Hepatocyte (in vitro differentiated cells): ENCODE measurements at regions not wholly inside any gene's neighbourhood (a gene's known extent, or its start where the extent isn't known, plus 50 kb on each side); places are given as distances from the start of the nearest gene placed in this dataset.

Source experiments
- DNase-seq: peaks from one replicate; pipeline ENCODE4 v3.0.0-alpha.2; 2016; ENCODE audit warnings: low spot score
- H2AFZ ChIP-seq: fragments of 200-600 bp; sonication (generic); 2 replicates; pipeline ENCODE4 v1.6.0; 2016; ENCODE audit warnings: antibody characterized with exemption, mild to moderate bottlenecking
- H3K27ac ChIP-seq: fragments of 200-600 bp; sonication (generic); 2 replicates; pipeline ENCODE4 v1.5.1; 2016; ENCODE audit warnings: mild to moderate bottlenecking
- H3K27me3 ChIP-seq: fragments of 200-600 bp; sonication (generic); 2 replicates; pipeline ENCODE4 v1.6.1; 2016
- H3K36me3 ChIP-seq: fragments of 200-600 bp; sonication (generic); replicated peaks from 2 replicates; pipeline ENCODE4 v1.5.1; 2016; ENCODE audit warnings: low read depth; ENCODE audit not compliant: insufficient read depth
- H3K4me1 ChIP-seq: fragments of 200-600 bp; sonication (generic); 2 replicates; pipeline ENCODE4 v1.5.1; 2016; ENCODE audit warnings: mild to moderate bottlenecking, moderate library complexity; ENCODE audit not compliant: insufficient read depth
- H3K4me2 ChIP-seq: fragments of 200-600 bp; sonication (generic); 2 replicates; pipeline ENCODE4 v1.6.0; 2016
- H3K4me3 ChIP-seq: fragments of 200-600 bp; sonication (generic); 2 replicates; pipeline ENCODE4 v1.5.1; 2016; ENCODE audit warnings: mild to moderate bottlenecking
- H3K79me2 ChIP-seq: fragments of 200-600 bp; sonication (generic); 2 replicates; pipeline ENCODE4 v1.6.0; 2017; ENCODE audit warnings: mild to moderate bottlenecking
- H3K9me2 ChIP-seq: fragments of 200-600 bp; sonication (generic); replicated peaks from 2 replicates; pipeline ENCODE4 v1.6.0; 2017; ENCODE audit warnings: mild to moderate bottlenecking; ENCODE audit not compliant: insufficient read depth
- H3K9me3 ChIP-seq: fragments of 200-600 bp; sonication (generic); 2 replicates; pipeline ENCODE4 v1.5.1; 2016; ENCODE audit warnings: low read depth, mild to moderate bottlenecking
- H4K20me1 ChIP-seq: fragments of 200-600 bp; sonication (generic); 2 replicates; pipeline ENCODE4 v1.6.0; 2016; ENCODE audit warnings: mild to moderate bottlenecking; ENCODE audit not compliant: insufficient read depth, poor library complexity, severe bottlenecking
- CTCF ChIP-seq: fragments of 200-600 bp; sonication (generic); IDR thresholded peaks from 2 replicates; pipeline ENCODE4 v1.5.1; 2016; ENCODE audit warnings: antibody characterized with exemption, mild to moderate bottlenecking; ENCODE audit not compliant: poor library complexity
- EZH2 ChIP-seq: fragments of 200-600 bp; sonication (generic); IDR thresholded peaks from 2 replicates; pipeline ENCODE4 v1.6.1; 2016; ENCODE audit warnings: antibody characterized with exemption, mild to moderate bottlenecking, borderline replicate concordance
- EZH2phosphoT487 ChIP-seq: fragments of 200-600 bp; sonication (generic); IDR thresholded peaks from one replicate; pipeline ENCODE4 v1.6.1; 2018; ENCODE audit warnings: antibody characterized with exemption, mild to moderate bottlenecking, low read depth, moderate library complexity; ENCODE audit not compliant: unreplicated experiment, severe bottlenecking
- WGBS: methylation state at CpG from one replicate; pipeline ENCODE4 v1.1.6; 2016; ENCODE audit warnings: low lambda C conversion rate; ENCODE audit errors: missing lambda C conversion rate; 5-methylcytosine and 5-hydroxymethylcytosine counted together

DNA sequence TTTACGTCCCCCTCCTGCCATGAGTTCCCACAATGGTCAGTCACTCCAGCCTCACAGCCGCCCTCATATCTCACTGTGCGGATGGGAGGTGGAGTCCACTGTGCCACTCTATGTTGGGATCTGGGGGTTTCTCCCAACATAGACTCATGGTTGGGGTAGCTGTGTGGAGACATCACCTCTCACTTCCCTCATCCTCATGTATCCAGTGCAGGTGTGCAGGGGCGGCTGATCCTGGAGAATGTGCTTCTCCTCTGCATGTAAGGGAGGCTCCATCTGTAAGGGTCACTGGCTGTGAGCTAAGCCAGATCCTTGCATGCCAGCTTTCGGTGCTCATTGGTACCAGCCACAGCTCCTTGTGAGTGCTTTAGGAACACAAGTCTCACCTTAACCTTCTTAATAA, 400.8 kb downstream of the CDH26 start:
- WGBS, result 96% methylated on average over 5 of the region's 5 CpGs
- no peak for DNase-seq
- H3K4me3 ChIP-seq, result no peak overlapping the region
- no peak overlapping the region for H2AFZ ChIP-seq
- H3K9me3 ChIP-seq, result no peaks in the 10 kb centered on the region
- H3K79me2 ChIP-seq, result no peaks in the 10 kb centered on the region
- TF ChIP-seq CTCF (no peak), EZH2 (no peak)
- H4K20me1 ChIP-seq, result no peaks in the 10 kb centered on the region
- H3K27ac ChIP-seq, result no peak overlapping the region
- no peaks in the 10 kb centered on the region for H3K27me3 ChIP-seq
- H3K4me1 ChIP-seq, result no peaks in the 10 kb centered on the region
- no peaks in the 10 kb centered on the region for H3K36me3 ChIP-seq
- no peak overlapping the region for H3K4me2 ChIP-seq
- no peaks in the 10 kb centered on the region for H3K9me2 ChIP-seq

GRCh38 chr20:60361761-60362395, 403.7 kb downstream of the CDH26 start:
- 63% methylated on average over 10 of the region's 10 CpGs for WGBS
- H3K4me1 ChIP-seq, result no peaks in the 10 kb centered on the region
- H3K4me2 ChIP-seq, result no peak overlapping the region
- TF ChIP-seq EZH2, result no peak
- no peaks in the 10 kb centered on the region for H3K9me3 ChIP-seq
- no peak overlapping the region for H3K27ac ChIP-seq
- no peaks in the 10 kb centered on the region for H3K36me3 ChIP-seq
- no peak overlapping the region for H2AFZ ChIP-seq
- H3K9me2 ChIP-seq, result no peaks in the 10 kb centered on the region
- no peak overlapping the region for H3K4me3 ChIP-seq
- no peaks in the 10 kb centered on the region for H3K27me3 ChIP-seq
- no peaks in the 10 kb centered on the region for H3K79me2 ChIP-seq
- H4K20me1 ChIP-seq, result no peaks in the 10 kb centered on the region
- no peak for DNase-seq

GRCh38 chr20:60362531-60362930, 404.3 kb downstream of the CDH26 start:
- no peak for DNase-seq
- 54% methylated on average over 5 of the region's 5 CpGs for WGBS
- H2AFZ ChIP-seq, result no peak overlapping the region
- no peaks in the 10 kb centered on the region for H3K9me2 ChIP-seq
- TF ChIP-seq EZH2 (no peak), EZH2phosphoT487 (no peak), CTCF (no peak)
- H3K4me1 ChIP-seq, result no peaks in the 10 kb centered on the region
- no peaks in the 10 kb centered on the region for H3K27me3 ChIP-seq
- no peaks in the 10 kb centered on the region for H3K9me3 ChIP-seq
- no peaks in the 10 kb centered on the region for H3K36me3 ChIP-seq
- H4K20me1 ChIP-seq, result no peaks in the 10 kb centered on the region
- H3K4me3 ChIP-seq, result no peak overlapping the region
- no peak overlapping the region for H3K27ac ChIP-seq
- H3K4me2 ChIP-seq, result no peak overlapping the region
- H3K79me2 ChIP-seq, result no peaks in the 10 kb centered on the region

- 85% methylated on average over 12 of the region's 12 CpGs for WGBS
- H3K27me3 ChIP-seq, result no peaks in the 10 kb centered on the region
- no peaks in the 10 kb centered on the region for H3K9me2 ChIP-seq
- H3K27ac ChIP-seq, result no peak overlapping the region
- no peaks in the 10 kb centered on the region for H3K79me2 ChIP-seq
- no peak overlapping the region for H3K4me2 ChIP-seq
- TF ChIP-seq CTCF (no peak), EZH2 (no peak), EZH2phosphoT487 (no peak)
- H2AFZ ChIP-seq, result no peak overlapping the region
- no peaks in the 10 kb centered on the region for H3K9me3 ChIP-seq
- H4K20me1 ChIP-seq, result no peaks in the 10 kb centered on the region
- no peak for DNase-seq
- no peaks in the 10 kb centered on the region for H3K4me1 ChIP-seq
- H3K36me3 ChIP-seq, result no peaks in the 10 kb centered on the region
- no peak overlapping the region for H3K4me3 ChIP-seq
Observed at GRCh38 chr20:60363698-60364097, 405.5 kb downstream of the CDH26 start.
